ENCODE measurements at regions not wholly inside any gene's neighbourhood (a gene's known extent, or its start where the extent isn't known, plus 50 kb on each side); places are given as distances from the start of the nearest gene placed in this dataset.

DNA sequence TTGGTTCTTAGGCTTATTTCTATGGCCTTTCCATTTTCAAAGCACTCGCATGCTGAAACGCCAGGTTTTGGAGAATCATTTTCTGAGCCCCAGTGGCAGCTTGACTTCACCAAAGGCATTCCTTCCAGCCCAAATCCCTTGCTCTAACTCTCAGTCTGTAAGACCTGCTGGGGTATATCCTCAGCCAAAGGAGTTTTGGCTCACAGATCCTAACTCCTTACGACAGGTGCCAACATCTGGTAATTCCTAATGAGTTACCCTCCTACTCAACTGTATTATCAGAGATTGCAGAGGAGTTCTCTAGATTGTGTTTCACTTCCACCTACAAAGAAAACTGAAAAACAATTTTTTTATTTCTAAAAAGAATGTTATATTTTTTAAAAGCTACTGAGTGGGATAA, 79.0 kb upstream of the RAB27B start:
- WGBS, 3 donors, result 10 to 28% (median 20%) methylated on average over 3 of the region's 3 CpGs
- peaks cover 2% of the 10 kb centered on the region for H3K4me1 ChIP-seq (ENCODE audit: insufficient read depth)
- no peak overlapping the region for H3K27ac ChIP-seq
- H3K9me3 ChIP-seq, result no peaks in the 10 kb centered on the region
- DNase-seq, result no peak
- no peaks in the 10 kb centered on the region for H3K36me3 ChIP-seq
- no peaks in the 10 kb centered on the region for H3K27me3 ChIP-seq
- intact Hi-C loops (cut with DNase I), result no loop called here
- TF ChIP-seq POLR2A (IDR thresholded peaks at IDR 0.05) (no peak), EP300 (IDR thresholded peaks at IDR 0.05) (no peak), CTCF (IDR thresholded peaks at IDR 0.05) (no peak)
- H3K4me3 ChIP-seq, result no peak overlapping the region

DNA sequence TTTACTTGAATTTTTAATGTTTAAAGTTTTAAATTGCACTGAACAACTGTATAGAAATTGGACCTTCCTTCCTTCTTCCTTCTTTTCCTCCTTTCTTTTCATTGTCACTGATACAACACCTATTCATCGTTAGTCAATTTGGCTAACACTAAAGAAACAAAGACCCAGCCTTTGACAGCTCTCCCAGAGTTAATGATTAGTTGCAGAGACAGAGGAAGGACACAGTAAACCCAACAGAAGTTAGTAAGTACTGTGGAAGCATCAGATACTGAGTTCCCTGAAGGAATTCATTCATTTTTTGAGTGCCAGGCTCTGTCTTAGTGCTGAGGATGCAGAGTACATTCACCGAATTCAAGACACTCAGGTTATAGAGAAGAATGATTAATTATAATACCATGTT, 77.9 kb upstream of the RAB27B start:
- H3K4me3 ChIP-seq, result no peak overlapping the region
- H3K27ac ChIP-seq, result no peak overlapping the region
- intact Hi-C loops (cut with DNase I), result no loop called here
- H3K4me1 ChIP-seq (ENCODE audit: insufficient read depth), result peaks cover 2% of the 10 kb centered on the region
- 67 to 87% (median 72%) methylated on average over 2 of the region's 2 CpGs for WGBS, 3 donors
- TF ChIP-seq EP300 (IDR thresholded peaks at IDR 0.05) (no peak), CTCF (IDR thresholded peaks at IDR 0.05) (no peak), POLR2A (IDR thresholded peaks at IDR 0.05) (no peak)
- no peaks in the 10 kb centered on the region for H3K9me3 ChIP-seq
- DNase-seq, result no peak
- H3K27me3 ChIP-seq, result no peaks in the 10 kb centered on the region
- no peaks in the 10 kb centered on the region for H3K36me3 ChIP-seq

DNA sequence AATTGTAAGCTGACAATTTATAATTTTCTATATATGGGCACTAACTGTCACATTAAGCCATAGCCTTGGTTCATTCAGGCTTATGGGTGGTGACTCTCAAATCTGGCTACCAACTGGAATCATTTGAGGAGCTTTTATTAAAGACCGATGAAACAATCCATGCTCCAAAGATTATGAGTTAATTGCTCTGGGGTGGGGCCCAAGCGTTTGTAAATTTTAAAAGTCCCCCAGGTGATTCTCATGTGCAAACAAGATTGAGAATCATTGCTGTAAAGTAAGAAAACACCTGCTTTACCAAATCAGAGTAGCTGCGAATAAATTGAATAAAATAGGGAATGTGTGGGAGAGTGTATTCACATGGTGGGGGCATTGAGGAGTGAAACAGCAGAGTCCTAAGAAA, 76.1 kb upstream of the RAB27B start:
- DNase-seq, result no peak
- WGBS, 3 donors, result 89 to 94% (median 93%) methylated on average over 3 of the region's 3 CpGs
- no peak for TF ChIP-seq EP300 (IDR thresholded peaks at IDR 0.05)
- TF ChIP-seq CTCF (IDR thresholded peaks at IDR 0.05), result no peak
- Histone ChIP-seq H3K27me3 (no peaks in the 10 kb centered on the region), H3K36me3 (no peaks in the 10 kb centered on the region), H3K9me3 (no peaks in the 10 kb centered on the region), H3K27ac (no peak overlapping the region), H3K4me1 (ENCODE audit: insufficient read depth) (peaks cover 2% of the 10 kb centered on the region), H3K4me3 (no peak overlapping the region)
- intact Hi-C loops (cut with DNase I), result no loop called here

- Histone ChIP-seq H3K4me1 (ENCODE audit: insufficient read depth) (no peaks in the 10 kb centered on the region), H3K36me3 (no peaks in the 10 kb centered on the region), H3K4me3 (no peak overlapping the region), H3K9me3 (no peaks in the 10 kb centered on the region), H3K27ac (no peak overlapping the region), H3K27me3 (no peaks in the 10 kb centered on the region)
- intact Hi-C loops (cut with DNase I), result no loop called here
- TF ChIP-seq POLR2A (IDR thresholded peaks at IDR 0.05) (no peak), EP300 (IDR thresholded peaks at IDR 0.05) (no peak)
- DNase-seq, result no peak
Observed at GRCh38 chr18:54755456-54755855, 72.8 kb upstream of the RAB27B start.

DNA sequence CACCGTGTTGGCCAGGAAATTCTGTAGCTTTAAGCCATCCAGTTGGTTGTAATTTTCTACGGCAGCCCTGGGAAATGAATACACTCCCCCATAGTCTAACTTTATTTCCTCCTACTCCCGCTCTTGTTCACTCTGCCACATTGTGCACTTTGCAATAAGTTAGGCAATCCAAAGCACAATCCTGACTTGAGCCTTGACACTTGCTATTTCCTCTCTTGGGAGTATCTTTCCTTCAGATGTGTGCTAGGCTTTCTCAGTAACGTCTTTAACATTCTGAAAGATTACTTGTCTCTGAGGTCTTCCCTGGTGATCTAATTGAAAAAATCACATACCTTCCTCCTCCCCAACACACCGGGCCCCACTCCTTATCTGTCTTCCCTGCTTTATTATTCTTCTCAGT, 65.9 kb upstream of the RAB27B start:
- H3K27ac ChIP-seq, result no peak overlapping the region
- H3K27me3 ChIP-seq, result no peaks in the 10 kb centered on the region
- no peaks in the 10 kb centered on the region for H3K9me3 ChIP-seq
- no peaks in the 10 kb centered on the region for H3K36me3 ChIP-seq
- DNase-seq, result no peak
- WGBS, 3 donors, result 26 to 37% (median 37%) methylated on average over 5 of the region's 5 CpGs
- H3K4me1 ChIP-seq (ENCODE audit: insufficient read depth), result no peaks in the 10 kb centered on the region
- intact Hi-C loops (cut with DNase I), result no loop called here
- no peak for TF ChIP-seq EP300 (IDR thresholded peaks at IDR 0.05)
- TF ChIP-seq CTCF (IDR thresholded peaks at IDR 0.05), result no peak
- no peak for TF ChIP-seq POLR2A (IDR thresholded peaks at IDR 0.05)
- H3K4me3 ChIP-seq, result no peak overlapping the region

Measured in ovary (tissue), 7 donors.